ENCODE measurements at regions not wholly inside any gene's neighbourhood (a gene's known extent, or its start where the extent isn't known, plus 50 kb on each side); places are given as distances from the start of the nearest gene placed in this dataset.
"Not testable (repeated sequence)": the region's sequence is repeated elsewhere in the genome, so short reads cannot be mapped to it uniquely, and the experiment has no call there.

- no peak overlapping the region for H3K4me3 ChIP-seq (ENCODE audit: low read depth, low read length)
- TF ChIP-seq, protein P1, sequence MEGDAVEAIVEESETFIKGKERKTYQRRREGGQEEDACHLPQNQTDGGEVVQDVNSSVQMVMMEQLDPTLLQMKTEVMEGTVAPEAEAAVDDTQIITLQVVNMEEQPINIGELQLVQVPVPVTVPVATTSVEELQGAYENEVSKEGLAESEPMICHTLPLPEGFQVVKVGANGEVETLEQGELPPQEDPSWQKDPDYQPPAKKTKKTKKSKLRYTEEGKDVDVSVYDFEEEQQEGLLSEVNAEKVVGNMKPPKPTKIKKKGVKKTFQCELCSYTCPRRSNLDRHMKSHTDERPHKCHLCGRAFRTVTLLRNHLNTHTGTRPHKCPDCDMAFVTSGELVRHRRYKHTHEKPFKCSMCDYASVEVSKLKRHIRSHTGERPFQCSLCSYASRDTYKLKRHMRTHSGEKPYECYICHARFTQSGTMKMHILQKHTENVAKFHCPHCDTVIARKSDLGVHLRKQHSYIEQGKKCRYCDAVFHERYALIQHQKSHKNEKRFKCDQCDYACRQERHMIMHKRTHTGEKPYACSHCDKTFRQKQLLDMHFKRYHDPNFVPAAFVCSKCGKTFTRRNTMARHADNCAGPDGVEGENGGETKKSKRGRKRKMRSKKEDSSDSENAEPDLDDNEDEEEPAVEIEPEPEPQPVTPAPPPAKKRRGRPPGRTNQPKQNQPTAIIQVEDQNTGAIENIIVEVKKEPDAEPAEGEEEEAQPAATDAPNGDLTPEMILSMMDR (IDR thresholded peaks at IDR 0.05; ENCODE audit: borderline replicate concordance, insufficient read depth, low read depth, low read length): peak; percentile 39; the same call in 1 of the 2 replicates
Observed at GRCh38 chr9:96061293-96061987, 185.9 kb downstream of the ERCC6L2 start.

GRCh38 chr9:96058218-96058617 is 182.7 kb downstream of the ERCC6L2 start:
- no peak overlapping the region for H3K4me3 ChIP-seq (ENCODE audit: low read depth, low read length)
- TF ChIP-seq, protein P1 (IDR thresholded peaks at IDR 0.05; ENCODE audit: borderline replicate concordance, insufficient read depth, low read depth, low read length): no peak

GRCh38 chr9:96057155-96057554 is 181.7 kb downstream of the ERCC6L2 start:
- no peak overlapping the region for H3K4me3 ChIP-seq (ENCODE audit: low read depth, low read length)
- TF ChIP-seq, protein P1 (IDR thresholded peaks at IDR 0.05; ENCODE audit: borderline replicate concordance, insufficient read depth, low read depth, low read length): no peak

- TF ChIP-seq, protein P1 (IDR thresholded peaks at IDR 0.05; ENCODE audit: borderline replicate concordance, insufficient read depth, low read depth, low read length): no peak
- no peak overlapping the region for H3K4me3 ChIP-seq (ENCODE audit: low read depth, low read length)
Observed at GRCh38 chr9:96056226-96056625, 180.7 kb downstream of the ERCC6L2 start.

DNA sequence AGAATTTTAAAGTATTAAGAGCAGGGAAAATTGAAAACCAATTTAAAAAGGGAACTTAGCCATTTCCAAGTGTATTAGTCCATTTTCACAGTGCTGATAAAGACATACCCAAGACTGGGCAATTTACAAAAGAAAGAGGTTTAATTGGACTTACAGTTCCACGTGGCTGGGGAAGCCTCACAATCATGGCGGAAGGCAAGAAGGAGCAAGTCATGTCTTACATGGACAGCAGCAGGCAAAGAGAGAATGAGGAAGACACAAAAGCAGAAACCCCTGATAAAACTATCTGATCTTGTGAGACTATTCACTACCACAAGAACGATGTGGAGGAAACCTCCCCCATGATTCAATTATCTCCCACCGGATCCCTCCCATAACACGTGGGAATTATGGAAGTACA is 178.8 kb downstream of the ERCC6L2 start:
- not testable (repeated sequence) for H3K4me3 ChIP-seq (ENCODE audit: low read depth, low read length)

DNA sequence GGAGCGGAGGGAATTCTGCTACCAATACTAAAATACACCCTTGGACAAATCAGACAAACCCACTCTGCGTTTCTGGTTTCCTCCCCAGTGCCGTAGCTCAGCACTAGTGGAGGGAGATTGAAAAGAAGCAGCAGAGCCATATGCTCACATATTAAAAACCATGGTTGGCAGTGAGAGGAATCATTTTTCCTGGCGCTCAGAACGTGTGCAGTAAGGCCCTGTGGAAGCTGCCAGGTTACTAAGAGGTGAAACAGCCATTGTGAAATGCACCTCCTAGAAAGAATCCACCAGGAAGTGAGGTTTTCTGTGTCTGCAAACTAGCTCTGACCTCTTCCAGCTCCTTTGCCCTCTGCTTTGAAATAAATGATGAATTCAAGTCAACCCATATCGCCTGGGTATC is 177.2 kb downstream of the ERCC6L2 start:
- TF ChIP-seq, protein P1 (IDR thresholded peaks at IDR 0.05; ENCODE audit: borderline replicate concordance, insufficient read depth, low read depth, low read length): no peak
- no peak overlapping the region for H3K4me3 ChIP-seq (ENCODE audit: low read depth, low read length)

DNA sequence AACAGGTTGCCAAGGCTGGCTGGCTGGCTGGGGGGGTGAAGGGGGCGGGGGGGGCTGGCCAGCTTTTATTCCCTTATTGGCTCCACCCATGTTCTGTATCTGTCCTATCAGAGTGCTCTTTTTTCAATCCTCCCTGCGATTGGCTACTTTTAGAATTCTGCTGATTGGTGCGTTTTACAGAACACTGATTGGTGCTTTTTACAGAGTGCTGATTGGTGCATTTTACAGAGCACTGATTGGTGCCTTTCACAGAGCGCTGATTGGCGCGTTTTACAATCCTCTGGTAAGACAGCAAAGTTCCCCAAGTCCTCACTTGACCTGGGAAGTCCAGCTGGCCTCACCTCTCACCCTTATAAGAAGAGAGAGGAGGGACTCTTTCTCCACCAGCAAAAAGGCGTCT is 175.9 kb downstream of the ERCC6L2 start:
- TF ChIP-seq, protein P1 (IDR thresholded peaks at IDR 0.05; ENCODE audit: borderline replicate concordance, insufficient read depth, low read depth, low read length): no peak

DNA sequence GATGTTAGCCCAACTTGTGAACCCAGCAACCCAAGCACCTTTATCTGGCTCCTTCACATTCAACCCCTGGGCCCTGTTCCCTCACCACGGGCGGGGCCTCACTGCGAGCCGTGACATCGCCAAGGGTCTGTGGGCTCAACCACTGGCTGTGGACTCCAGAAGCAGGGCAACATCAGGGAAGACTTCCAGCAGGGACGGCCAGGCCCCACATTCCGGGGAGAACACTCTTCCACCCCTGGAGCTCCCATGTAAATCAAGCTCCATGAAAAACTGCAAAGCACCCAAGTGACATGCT is 175.3 kb downstream of the ERCC6L2 start:
- no peak overlapping the region for H3K4me3 ChIP-seq (ENCODE audit: low read depth, low read length)
- TF ChIP-seq, protein P1 (IDR thresholded peaks at IDR 0.05; ENCODE audit: borderline replicate concordance, insufficient read depth, low read depth, low read length): no peak

More for the DNA sequence above, 175.9 kb downstream of the ERCC6L2 start:
- no peak overlapping the region for H3K4me3 ChIP-seq (ENCODE audit: low read depth, low read length)

All from GM12875 (cell line).